HG02885 (cell line): ENCODE measurements at regions not wholly inside any gene's neighbourhood (a gene's known extent, or its start where the extent isn't known, plus 50 kb on each side); places are given as distances from the start of the nearest gene placed in this dataset.
A peak's percentile ranks its signal among the peaks of the same experiment; 100 is the strongest.

ENCODE experiments used
- ATAC-seq: cut with Tn5 transposase; IDR thresholded peaks from one replicate; pipeline ENCODE4 v1.9.1; 2021; ENCODE audit warnings: mild to moderate bottlenecking; ENCODE audit not compliant: unreplicated experiment, poor library complexity

DNA sequence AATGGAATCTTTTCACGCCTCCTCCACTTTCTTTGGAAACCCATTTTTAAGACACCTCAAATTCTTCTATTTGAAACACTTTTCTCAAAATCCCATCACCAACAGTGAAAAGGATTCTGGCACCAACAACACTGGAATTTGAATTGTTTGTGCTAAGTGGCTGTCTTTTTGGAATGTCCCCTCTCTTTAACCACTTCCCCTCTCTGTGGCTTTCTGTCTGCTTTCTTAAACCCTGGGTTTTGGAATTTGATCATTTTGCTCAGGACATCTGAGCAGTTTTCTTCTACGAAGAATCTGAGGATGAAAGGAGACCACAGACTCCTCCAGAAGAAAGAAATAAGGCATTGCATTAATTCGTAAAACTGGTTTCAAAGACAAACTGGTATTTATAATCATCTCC lies 89.0 kb downstream of the MXRA5 start:
- no peak for ATAC-seq

DNA sequence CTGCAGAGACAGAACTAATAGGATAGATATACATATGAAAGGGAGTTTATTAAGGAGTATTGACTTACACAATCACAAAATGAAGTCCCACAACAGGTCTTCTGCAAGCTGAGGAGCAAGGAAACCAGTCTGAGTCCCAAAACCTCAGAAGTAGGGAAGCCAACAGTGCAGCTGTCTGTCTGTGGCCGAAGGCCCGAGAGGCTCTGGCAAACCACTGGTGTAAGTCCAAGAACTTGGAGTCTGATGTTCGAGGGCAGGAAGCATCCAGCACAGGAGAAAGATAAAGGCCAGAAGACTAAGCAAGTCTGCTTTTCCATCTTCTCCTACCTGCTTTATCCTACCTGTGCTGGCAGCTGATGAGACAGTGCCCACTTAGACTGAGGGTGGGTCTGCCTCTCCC lies 89.6 kb downstream of the MXRA5 start:
- no peak for ATAC-seq

DNA sequence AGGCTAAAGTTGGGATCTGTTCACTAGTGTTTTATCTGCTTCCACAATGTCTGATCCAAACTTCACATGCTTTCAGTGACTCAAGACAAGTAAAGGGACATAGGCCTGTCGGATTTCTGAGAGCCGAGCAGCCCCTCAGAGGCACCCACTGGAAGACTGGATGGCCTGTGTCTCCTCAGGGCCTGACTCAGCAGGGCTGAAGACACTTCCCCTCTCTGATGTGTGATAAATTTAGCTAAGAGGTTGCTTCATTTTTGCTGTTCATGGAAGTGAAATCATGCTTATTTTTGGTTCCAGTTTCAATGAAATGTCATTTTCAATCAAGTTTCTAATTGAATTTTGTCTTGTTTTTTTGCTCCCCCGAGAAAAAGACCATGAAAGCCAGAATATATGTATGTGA lies 93.7 kb downstream of the MXRA5 start:
- ATAC-seq = peak; percentile 66

DNA sequence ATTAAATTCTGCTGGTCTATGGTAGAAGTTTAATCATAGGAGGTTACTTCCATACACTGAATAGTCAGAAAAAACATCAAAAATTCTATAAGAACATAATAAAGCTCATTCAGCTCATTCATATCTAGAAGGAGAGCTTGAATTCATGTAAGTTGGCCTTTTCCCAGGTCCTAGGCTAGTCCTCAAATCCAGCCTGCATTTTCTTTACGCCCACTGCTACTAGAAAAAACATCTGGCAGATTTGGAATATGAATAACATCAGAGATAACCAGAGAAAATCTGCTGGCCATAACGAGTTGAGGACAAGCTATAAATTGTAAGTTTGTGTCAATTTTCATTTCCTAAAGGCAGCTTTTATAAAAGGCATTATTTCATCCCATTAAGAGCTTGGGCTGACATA lies 95.5 kb downstream of the MXRA5 start:
- ATAC-seq = no peak

DNA sequence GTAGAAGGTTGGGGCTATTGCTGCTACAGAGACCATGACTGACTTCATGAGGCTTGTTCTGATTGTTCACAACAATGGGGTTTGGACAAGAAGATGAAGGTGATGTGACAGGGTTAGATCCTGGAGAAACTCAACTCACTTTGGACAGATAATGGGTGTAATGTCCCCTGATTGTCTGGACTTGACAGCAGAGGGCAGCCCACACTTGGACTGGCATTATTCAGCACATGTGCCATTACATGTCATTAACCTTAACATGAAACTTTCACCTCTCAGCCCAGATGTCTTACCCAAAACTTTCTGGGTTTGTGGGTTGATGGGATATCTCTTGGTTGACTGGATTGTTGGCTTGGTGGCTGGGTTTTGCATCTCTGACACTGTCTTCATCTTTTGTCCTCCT lies 101.5 kb downstream of the MXRA5 start:
- no peak for ATAC-seq

DNA sequence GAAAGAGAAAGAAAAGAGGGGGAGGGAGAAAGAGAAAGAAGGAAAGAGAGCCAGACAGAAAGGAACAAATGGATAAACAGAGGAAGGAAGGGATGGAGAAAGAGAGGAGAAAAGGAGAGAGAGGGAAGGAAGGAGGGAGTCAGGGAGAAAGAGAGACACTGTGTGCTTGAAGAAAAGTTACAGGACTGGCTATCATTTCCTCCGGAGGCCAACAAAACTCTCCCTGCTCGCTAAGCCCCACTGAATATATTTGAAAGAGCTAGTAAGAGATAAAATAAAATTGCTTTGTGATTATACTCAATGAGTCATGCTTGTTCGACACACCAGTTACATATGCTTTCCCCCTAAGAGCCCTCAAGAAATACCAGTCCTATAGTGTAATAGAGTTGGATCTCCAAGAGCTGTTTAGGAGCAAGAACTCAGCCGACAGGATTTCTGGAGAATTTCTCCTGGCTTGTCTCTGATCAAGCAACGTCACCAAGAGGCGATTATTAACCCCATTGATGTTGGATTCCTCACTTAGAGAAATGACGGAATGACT lies 102.2 kb downstream of the MXRA5 start:
- no peak for ATAC-seq

DNA sequence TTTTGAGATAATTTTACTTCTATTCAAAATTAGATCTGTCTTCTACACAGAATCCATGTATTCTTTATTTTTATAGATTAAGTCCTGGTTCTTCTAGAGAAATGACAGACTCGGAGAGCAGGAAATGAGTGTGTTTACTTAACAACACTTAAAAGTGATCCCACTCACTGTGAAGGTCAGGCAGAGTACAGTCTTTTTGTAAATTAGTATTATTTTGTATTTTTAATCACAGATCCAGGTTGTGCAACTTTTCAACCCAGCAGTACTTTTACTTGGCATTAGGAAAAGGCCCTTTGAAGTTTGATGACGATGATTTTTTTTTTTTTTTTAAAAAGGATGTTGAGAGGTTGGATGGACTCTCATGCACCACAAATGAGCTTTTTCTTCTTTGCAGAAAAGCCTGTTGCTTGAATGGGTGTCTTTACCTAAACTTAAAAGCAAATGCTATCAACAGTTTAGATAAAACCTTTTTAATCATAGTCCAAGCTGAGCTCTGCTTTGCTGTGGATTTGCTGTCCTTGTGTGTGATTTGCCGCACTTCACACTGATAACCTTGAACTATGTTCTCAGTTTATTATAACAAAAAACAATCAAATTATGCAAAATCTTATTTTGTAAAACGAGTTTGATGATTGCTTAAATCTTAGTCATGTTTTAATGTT lies 114.1 kb downstream of the MXRA5 start:
- ATAC-seq = no peak

DNA sequence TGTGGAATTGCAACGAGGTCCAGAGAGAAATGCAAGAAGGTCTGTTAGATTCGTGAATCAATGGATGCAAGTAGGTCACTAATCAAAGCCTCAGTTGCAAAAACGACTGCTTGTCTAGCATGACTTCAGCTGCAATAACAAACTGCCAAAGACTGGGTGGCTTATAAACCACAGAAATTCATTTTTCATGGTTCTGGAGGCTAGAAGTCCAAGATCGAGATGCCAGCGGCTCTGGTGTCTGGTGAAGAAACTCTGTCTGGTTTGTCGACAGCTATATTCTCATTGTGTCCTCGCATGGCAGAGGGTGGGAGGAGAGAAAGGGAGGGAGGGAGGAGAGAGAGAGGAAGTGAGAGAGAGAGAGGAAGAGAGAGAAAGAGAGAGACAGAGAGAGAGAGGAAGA lies 114.7 kb downstream of the MXRA5 start:
- no peak for ATAC-seq

DNA sequence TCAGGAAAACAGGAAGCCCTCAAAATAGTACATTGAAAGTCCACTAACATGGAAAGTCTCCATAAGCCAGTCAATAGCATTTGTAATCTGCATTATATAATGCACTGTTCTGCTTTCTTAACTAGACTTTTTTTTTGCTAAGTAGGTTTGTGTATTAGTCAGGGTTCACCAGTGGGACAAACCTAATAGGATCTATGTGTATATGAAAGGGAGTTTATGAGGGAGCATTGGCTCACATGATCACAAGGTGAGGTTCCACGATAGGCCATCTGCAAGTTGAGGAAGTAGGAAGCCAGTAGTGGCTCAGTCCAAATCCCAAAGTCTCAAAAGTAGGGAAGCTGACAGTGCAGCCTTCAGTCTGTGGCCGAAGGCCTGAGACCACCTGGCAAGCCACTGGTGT lies 116.0 kb downstream of the MXRA5 start:
- no peak for ATAC-seq

DNA sequence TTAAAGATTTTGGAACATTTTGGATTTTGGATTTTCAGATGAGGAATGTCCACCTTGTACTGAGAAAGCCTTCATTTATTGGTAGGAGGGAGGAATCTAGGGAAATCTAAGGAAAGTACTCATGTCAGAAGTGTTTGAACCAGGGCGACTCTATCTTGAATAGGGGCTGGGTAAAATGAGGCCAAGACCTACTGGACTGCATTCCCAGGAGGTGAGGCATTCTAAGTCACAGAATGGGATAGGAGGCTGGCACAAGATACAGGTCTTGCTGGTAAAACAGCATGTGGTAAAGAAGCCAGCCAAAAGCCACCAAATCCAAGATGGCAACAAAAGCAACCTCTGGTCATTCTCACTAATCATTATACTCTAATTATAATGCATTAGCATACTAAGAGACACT lies 118.9 kb downstream of the MXRA5 start:
- ATAC-seq = no peak

DNA sequence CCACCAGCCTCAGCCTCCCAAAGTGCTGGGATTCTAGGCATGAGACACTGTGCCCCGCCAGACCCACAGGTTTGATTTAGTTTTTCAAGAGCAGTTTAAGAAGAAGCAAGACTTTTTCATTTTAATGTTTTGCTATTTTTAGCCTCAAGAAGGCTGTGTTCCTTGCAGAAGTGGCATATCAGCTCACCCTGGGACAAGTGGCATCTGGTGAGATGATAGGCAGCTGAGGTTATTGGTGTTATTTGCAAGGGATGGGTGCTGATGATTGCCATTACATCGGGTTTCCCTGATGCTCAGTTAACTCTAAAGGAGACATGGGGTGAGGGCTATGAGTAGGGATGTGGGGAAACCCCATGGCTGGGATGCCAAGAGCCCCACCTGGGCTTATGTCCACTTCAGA lies 120.4 kb downstream of the MXRA5 start:
- no peak for ATAC-seq

DNA sequence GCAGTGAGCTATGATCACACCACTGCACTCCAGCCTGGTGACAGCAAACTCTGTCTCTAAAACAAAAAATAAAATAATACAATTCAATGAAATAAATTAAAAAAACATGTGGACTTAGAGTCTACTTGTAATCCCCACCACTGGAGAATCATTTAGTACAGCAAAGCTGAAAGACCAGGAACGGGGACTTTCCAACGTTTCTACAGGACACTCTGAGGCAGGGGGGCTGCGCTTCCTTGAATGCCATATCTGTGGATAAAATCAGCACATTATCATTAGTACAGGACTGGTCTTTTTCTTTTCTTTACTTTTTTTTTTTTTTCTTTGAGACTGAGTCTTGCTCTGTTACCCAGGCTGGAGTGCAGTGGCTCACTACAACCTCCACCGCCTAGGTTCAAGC lies 124.8 kb downstream of the MXRA5 start:
- no peak for ATAC-seq

DNA sequence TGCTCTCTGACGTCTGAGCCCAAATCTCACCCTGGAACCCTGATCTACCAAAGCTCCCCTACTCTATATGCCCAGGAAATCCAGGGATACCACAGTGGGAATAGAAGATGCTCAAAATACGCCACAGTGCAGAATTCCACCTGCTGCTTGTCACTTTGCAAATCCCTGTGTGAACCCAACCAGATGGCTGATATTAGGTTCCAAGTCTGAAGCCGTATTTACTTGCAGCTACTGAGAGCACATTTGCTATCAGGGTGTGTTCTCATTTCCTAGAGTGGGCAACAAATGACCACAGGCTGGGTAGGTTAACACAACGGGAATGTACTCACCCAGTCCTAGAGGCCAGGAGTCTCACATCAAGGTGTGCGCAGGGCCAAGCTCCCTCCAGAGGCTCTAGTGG lies 126.8 kb downstream of the MXRA5 start:
- ATAC-seq = no peak

DNA sequence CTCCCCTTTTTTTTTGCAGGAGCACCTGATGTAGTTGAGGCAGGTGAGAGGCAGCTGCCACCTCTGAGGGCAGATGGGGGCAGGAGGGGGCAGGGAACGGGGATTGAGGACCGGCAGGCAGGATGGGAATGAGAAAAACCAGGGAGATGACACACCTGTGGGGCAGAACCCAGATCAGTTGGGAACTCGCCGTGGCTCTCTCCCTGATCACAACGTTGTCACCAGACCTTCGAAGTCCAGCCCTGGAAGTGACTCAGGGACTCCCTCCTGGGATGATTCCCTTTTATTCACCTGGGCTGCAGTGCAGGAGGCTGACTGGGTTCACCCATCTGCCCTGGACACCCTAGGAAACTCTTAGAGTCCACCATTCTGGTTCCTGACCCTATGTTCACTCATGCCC lies 127.2 kb downstream of the MXRA5 start:
- no peak for ATAC-seq

DNA sequence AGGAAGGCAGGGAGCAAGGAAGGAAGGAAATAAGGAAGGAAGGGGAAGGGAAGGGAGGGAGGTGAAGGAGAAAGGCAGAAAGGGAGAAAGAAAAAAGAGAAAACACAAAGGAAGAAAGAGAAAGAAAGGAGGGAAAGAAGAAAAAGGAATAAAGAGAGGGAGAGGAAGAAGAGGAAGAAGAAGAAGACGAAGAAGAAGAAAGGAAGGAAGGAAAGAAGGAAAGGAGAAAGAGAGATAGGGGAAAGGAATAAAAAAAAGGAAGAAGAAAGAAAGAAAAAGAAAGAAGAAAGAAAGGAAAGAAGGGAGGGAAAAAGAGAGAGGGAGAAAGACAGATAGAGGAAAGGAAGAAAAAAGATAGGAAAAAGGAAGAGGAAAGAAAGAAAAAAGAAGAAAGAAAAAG lies 128.0 kb downstream of the MXRA5 start:
- ATAC-seq = no peak

DNA sequence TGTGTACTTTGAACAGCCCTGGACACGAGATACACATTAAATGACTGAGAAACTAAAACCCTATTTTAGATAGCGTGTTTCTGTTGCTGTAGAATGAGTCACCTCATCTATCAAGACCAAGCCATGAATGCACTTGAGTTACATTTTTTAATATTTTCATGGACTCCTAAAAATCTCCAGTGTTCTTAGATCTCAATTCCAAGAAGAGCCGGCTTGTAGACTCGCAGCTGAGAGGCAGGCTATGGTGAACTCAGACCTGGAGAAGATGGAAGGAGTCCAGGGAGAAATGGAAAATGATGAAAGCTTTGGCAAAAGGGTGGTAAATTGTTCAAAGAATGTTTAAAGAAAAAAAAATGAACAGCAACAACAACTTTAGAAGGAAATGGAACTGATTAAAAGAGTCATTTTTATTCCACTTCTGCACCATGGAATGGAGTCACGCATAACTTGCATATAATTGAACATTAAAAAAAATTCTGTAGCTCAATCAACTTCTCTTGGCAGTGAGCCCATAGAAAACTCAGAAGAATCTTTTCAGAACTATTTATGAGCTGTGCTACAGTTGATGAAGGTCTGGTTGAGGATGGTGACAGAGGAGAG lies 129.8 kb downstream of the MXRA5 start:
- no peak for ATAC-seq

DNA sequence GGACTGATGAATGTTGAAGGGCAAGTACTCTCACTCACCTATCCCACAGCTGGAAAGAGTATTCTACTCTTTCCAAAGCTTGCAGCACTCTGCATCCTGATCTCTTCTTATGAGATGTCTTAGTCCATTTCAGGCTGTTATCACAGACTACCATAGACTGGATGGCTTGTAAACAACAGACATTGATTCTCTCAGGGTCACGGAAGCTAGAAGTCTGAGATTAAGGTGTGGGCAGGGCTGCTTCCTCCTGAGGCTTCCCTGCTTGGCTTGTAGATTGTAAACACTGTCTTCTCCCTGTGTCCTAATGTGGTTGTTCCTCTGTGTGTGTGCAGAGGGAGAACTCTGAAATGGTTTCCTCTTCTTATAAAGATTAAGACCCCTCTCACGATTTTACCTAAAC lies 131.2 kb downstream of the MXRA5 start:
- no peak for ATAC-seq

DNA sequence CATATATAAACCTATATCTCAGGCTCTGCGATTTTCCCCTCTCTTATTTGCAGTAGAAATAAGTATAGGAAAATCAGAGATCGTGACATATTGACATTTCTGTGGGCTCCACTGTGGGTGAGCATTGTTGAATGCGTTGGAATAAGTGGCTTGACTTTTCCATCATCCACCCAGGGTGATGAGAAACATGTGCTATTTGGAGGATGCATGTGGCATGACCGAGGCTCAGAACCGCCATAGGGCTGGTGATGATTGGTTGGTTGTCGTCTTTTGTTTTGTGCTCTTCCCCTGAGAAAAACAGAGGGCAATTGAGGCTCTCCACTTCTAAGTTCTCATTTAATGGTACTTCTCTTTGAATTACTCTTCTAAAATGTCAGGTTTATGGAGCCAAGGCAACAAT lies 140.1 kb downstream of the MXRA5 start:
- ATAC-seq = no peak

DNA sequence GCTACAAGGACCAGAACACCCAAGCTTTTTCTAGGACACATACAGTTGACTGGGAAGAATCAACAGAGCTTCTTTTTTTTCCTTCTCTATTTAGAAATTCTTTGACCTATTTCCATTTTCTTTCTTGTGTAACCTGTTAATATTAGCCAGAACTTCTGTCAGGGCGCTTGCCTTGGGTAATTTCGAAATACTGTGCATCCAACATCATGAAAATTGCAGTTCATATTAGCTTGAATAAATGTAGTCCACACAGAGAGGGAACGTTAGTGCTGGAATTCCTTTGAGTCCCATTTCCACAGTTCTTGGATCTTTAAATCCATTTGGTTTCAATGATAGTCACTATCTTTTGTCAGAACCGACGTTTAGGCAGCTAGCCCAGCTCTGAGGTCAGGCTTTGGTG lies 141.8 kb downstream of the MXRA5 start:
- ATAC-seq = no peak

DNA sequence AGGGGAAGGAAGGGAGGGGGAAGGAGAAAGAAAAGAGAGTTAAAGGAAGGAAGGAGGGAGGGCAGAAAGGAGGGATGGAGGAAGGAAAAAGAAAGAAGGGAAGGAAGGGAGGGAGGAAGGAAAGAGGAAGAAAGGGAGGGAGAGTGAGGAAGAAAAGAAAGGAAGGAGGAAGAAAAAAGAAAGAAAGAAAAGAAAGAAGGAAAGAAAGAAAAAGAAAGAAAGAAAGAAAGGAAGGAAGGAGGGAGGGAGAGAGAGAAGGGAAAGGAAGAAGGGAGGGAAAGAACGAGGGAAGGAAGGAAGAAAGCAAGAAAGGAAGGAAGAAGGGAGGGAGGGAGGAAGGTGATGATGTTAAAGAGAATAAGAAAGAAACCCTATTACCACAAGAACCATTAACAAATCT lies 150.6 kb downstream of the MXRA5 start:
- ATAC-seq = no peak

DNA sequence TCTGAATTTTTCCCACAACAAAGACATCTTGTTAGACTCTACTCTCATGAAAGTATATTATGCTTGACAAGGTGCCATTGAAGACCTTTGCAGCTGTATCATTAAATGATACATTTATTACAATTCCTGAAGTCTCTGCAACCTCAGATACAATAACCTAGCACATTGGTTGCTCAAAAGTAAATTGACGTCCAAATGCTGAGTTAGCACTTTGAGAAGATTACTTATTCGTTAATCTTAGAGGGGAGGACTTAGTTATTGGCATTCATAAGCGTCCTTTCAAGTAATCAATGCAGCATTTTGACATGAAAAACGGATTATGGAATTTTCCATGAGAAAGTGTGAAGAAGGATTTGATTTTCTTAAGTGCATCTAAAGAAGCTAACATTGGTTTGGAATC lies 151.6 kb downstream of the ARSF start:
- no peak for ATAC-seq

DNA sequence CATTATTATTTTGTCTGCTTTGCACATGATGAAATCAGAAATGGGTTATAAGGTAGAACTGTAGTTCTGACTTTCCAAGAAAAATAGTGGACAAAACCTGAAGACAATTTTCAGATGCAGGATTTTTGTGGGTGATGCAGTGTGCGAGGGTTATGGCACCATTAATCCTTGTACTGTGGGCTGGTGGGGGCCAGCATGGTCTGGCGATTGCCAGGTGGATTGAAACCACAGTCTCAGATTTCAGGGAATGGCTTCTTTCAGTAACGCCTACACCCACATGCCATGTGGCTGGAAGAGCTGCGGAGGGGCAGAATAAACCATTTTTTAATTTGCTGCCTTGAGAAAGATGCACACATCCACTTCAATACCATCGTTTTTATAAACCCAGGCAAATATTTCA lies 150.5 kb downstream of the ARSF start:
- no peak for ATAC-seq
